GM18505 (cell line): ENCODE measurements at regions not wholly inside any gene's neighbourhood (a gene's known extent, or its start where the extent isn't known, plus 50 kb on each side); places are given as distances from the start of the nearest gene placed in this dataset.

ENCODE experiments used
- ATAC-seq: cut with Tn5 transposase; IDR thresholded peaks from one replicate; pipeline ENCODE4 v1.9.1; 2021; ENCODE audit not compliant: unreplicated experiment
- POLR2A ChIP-seq: IDR thresholded peaks from 4 replicates; pipeline ENCODE4 v1.6.1; 2011; ENCODE audit warnings: borderline replicate concordance; ENCODE audit not compliant: insufficient read depth, insufficient read length; ENCODE audit errors: extremely low read depth

- ATAC-seq: no peak
- no peak for TF ChIP-seq POLR2A
Observed at GRCh38 chr10:3723766-3724165, 61.2 kb downstream of the KLF6 start.

- TF ChIP-seq POLR2A: no peak
- ATAC-seq: no peak
Observed at GRCh38 chr10:3720228-3721019, 64.6 kb downstream of the KLF6 start.

GRCh38 chr10:3719024-3719843, 65.8 kb downstream of the KLF6 start:
- ATAC-seq: no peak
- no peak for TF ChIP-seq POLR2A

GRCh38 chr10:3716093-3716492, 68.9 kb downstream of the KLF6 start:
- TF ChIP-seq POLR2A: no peak
- ATAC-seq: no peak

GRCh38 chr10:3714967-3715366, 70.0 kb downstream of the KLF6 start:
- no peak for ATAC-seq
- TF ChIP-seq POLR2A: no peak

- ATAC-seq: no peak
- no peak for TF ChIP-seq POLR2A
Observed at GRCh38 chr10:3714531-3714930, 70.5 kb downstream of the KLF6 start.

- no peak for ATAC-seq
- no peak for TF ChIP-seq POLR2A
Observed at GRCh38 chr10:3712707-3713106, 72.3 kb downstream of the KLF6 start.

GRCh38 chr10:3711918-3712317, 73.1 kb downstream of the KLF6 start:
- no peak for TF ChIP-seq POLR2A
- no peak for ATAC-seq

- TF ChIP-seq POLR2A: no peak
- ATAC-seq: no peak
Observed at GRCh38 chr10:3710764-3711163, 74.2 kb downstream of the KLF6 start.

- no peak for ATAC-seq
- TF ChIP-seq POLR2A: no peak
Observed at GRCh38 chr10:3709456-3710060, 75.5 kb downstream of the KLF6 start.

GRCh38 chr10:3708852-3709251, 76.2 kb downstream of the KLF6 start:
- ATAC-seq: no peak
- no peak for TF ChIP-seq POLR2A

- no peak for TF ChIP-seq POLR2A
- ATAC-seq: no peak
Observed at GRCh38 chr10:3704565-3705325, 80.3 kb downstream of the KLF6 start.

GRCh38 chr10:3702569-3702968, 82.4 kb downstream of the KLF6 start:
- no peak for TF ChIP-seq POLR2A
- ATAC-seq: no peak
